HCT116 (cell line): ENCODE measurements at regions not wholly inside any gene's neighbourhood (a gene's known extent, or its start where the extent isn't known, plus 50 kb on each side); places are given as distances from the start of the nearest gene placed in this dataset.

Experiments used
- CTCF ChIP-seq, 3 experiments: fragments of 200-600 bp in 1 of 3; sonication (generic) in 1 of 3; IDR thresholded peaks in 2 of 3; conservative IDR thresholded peaks in 1 of 3; 2 replicates each; pipeline ENCODE4 v1.5.1; 2012 to 2017; ENCODE audit warnings: low read depth in 2 of 3, low read length in 2 of 3, antibody characterized with exemption in 1 of 3, borderline replicate concordance in 1 of 3, control low read depth in 1 of 3, mild to moderate bottlenecking in 1 of 3, mixed read lengths in 1 of 3, mixed run types in 1 of 3, moderate library complexity in 1 of 3; ENCODE audit not compliant: insufficient read depth in 1 of 3
- POLR2A ChIP-seq: IDR thresholded peaks from 2 replicates; pipeline ENCODE4 v1.7.0; 2011; ENCODE audit warnings: borderline replicate concordance; ENCODE audit not compliant: insufficient read depth, insufficient read length; ENCODE audit errors: extremely low read depth

GRCh38 chr12:38399711-38400206 is 83.2 kb downstream of the ALG10B start:
- TF ChIP-seq CTCF (IDR thresholded peaks at IDR 0.05 in 2 of 3, conservative IDR thresholded peaks at IDR 0.05 in 1 of 3; ENCODE audit: borderline replicate concordance in 1 of 3, insufficient read depth in 1 of 3, low read depth in 2 of 3, low read length in 2 of 3) (no peak), POLR2A (no peak)
